ENCODE measurements at regions not wholly inside any gene's neighbourhood (a gene's known extent, or its start where the extent isn't known, plus 50 kb on each side); places are given as distances from the start of the nearest gene placed in this dataset.
"Not testable (repeated sequence)": the region's sequence is repeated elsewhere in the genome, so short reads cannot be mapped to it uniquely, and the experiment has no call there.

- DNase-seq, result no peak
Observed at GRCh38 chr15:69686626-69687025, 234.0 kb downstream of the RPLP1 start.

- no peak for DNase-seq
Observed at GRCh38 chr15:69689133-69689532, 236.5 kb downstream of the RPLP1 start.

- no peak for DNase-seq
Observed at GRCh38 chr15:69691307-69692015, 238.8 kb downstream of the RPLP1 start.

GRCh38 chr15:69692342-69692741 lies 239.7 kb downstream of the RPLP1 start:
- DNase-seq, result no peak

- no peak for DNase-seq
Observed at GRCh38 chr15:69693059-69693458, 240.4 kb downstream of the RPLP1 start.

GRCh38 chr15:69696946-69697345 lies 244.3 kb downstream of the RPLP1 start:
- DNase-seq, result no peak

- no peak for DNase-seq
Observed at GRCh38 chr15:69697916-69698315, 245.3 kb downstream of the RPLP1 start.

GRCh38 chr15:69699096-69699495 lies 246.5 kb downstream of the RPLP1 start:
- DNase-seq, result no peak

- DNase-seq, result no peak
Observed at GRCh38 chr15:69700380-69700779, 247.8 kb downstream of the RPLP1 start.

- no peak for DNase-seq
Observed at GRCh38 chr15:69701198-69701597, 248.6 kb downstream of the RPLP1 start.

- DNase-seq, result no peak
Observed at GRCh38 chr15:69703532-69704187, 251.0 kb downstream of the RPLP1 start.

- no peak for DNase-seq
Observed at GRCh38 chr15:69704229-69704628, 251.6 kb downstream of the RPLP1 start.

- no peak for DNase-seq
Observed at GRCh38 chr15:69704700-69705099, 252.1 kb downstream of the RPLP1 start.

- no peak for DNase-seq
Observed at GRCh38 chr15:69706353-69707097, 253.9 kb downstream of the RPLP1 start.

- DNase-seq, result not testable (repeated sequence)
Observed at GRCh38 chr15:69707241-69707640, 254.6 kb downstream of the RPLP1 start.

- DNase-seq, result not testable (repeated sequence)
Observed at GRCh38 chr15:69708436-69709122, 256.0 kb downstream of the RPLP1 start.

GRCh38 chr15:69712991-69713390 lies 260.4 kb downstream of the RPLP1 start:
- DNase-seq, result no peak

GRCh38 chr15:69713726-69714559 lies 261.3 kb downstream of the RPLP1 start:
- peak; percentile 44 for DNase-seq

GRCh38 chr15:69715210-69715609 lies 262.6 kb downstream of the RPLP1 start:
- DNase-seq, result no peak

- DNase-seq, result no peak
Observed at GRCh38 chr15:69718436-69718835, 265.8 kb downstream of the RPLP1 start.

GRCh38 chr15:69718916-69719315 lies 266.3 kb downstream of the RPLP1 start:
- DNase-seq, result no peak

- peak; percentile 20 for DNase-seq
Observed at GRCh38 chr15:69719527-69720240, 267.1 kb downstream of the RPLP1 start.

Measured in activated naive CD4-positive, alpha-beta T cell treated with anti-CD3 and anti-CD28 coated beads, Interleukin-2, amount 50 U/mL, for 16 hours (primary cell).